NCI-H2081 (cell line): ENCODE measurements at regions not wholly inside any gene's neighbourhood (a gene's known extent, or its start where the extent isn't known, plus 50 kb on each side); places are given as distances from the start of the nearest gene placed in this dataset.
"Not testable (repeated sequence)": the region's sequence is repeated elsewhere in the genome, so short reads cannot be mapped to it uniquely, and the experiment has no call there.

Experiments used
- DNase-seq, 2 experiments: peaks; one replicate each; lab custom pipeline; 2025; lab: John Stamatoyannopoulos, UW

GRCh38 chr15:70576696-70577095, 186.7 kb downstream of the UACA start:
- DNase-seq, result no peak

GRCh38 chr15:70576276-70576675, 187.1 kb downstream of the UACA start:
- no peak for DNase-seq

GRCh38 chr15:70575231-70576226, 187.8 kb downstream of the UACA start:
- no peak for DNase-seq

GRCh38 chr15:70574325-70574724, 189.0 kb downstream of the UACA start:
- DNase-seq, result not testable (repeated sequence)

GRCh38 chr15:70573121-70573850, 190.1 kb downstream of the UACA start:
- DNase-seq, result no peak

GRCh38 chr15:70569714-70570231, 193.6 kb downstream of the UACA start:
- DNase-seq, result no peak

- no peak for DNase-seq
Measured at GRCh38 chr15:70569091-70569713, 194.2 kb downstream of the UACA start.

- no peak for DNase-seq
Measured at GRCh38 chr15:70566989-70567388, 196.4 kb downstream of the UACA start.

GRCh38 chr15:70566047-70566835, 197.1 kb downstream of the UACA start:
- DNase-seq, result no peak

- no peak for DNase-seq
Measured at GRCh38 chr15:70563561-70564095, 199.7 kb downstream of the UACA start.

- DNase-seq, result no peak
Measured at GRCh38 chr15:70562906-70563305, 200.5 kb downstream of the UACA start.

- DNase-seq, result no peak
Measured at GRCh38 chr15:70561885-70562284, 201.5 kb downstream of the UACA start.

- no peak for DNase-seq
Measured at GRCh38 chr15:70560617-70561328, 202.6 kb downstream of the UACA start.

- no peak for DNase-seq
Measured at GRCh38 chr15:70559265-70560239, 203.8 kb downstream of the UACA start.

- no peak for DNase-seq
Measured at GRCh38 chr15:70558406-70559264, 204.7 kb downstream of the UACA start.

- DNase-seq, result peak; percentile 15 to 16
Measured at GRCh38 chr15:70557521-70558258, 205.7 kb downstream of the UACA start.

- no peak for DNase-seq
Measured at GRCh38 chr15:70556779-70557178, 206.6 kb downstream of the UACA start.
